ENCODE measurements at regions not wholly inside any gene's neighbourhood (a gene's known extent, or its start where the extent isn't known, plus 50 kb on each side); places are given as distances from the start of the nearest gene placed in this dataset.

DNA sequence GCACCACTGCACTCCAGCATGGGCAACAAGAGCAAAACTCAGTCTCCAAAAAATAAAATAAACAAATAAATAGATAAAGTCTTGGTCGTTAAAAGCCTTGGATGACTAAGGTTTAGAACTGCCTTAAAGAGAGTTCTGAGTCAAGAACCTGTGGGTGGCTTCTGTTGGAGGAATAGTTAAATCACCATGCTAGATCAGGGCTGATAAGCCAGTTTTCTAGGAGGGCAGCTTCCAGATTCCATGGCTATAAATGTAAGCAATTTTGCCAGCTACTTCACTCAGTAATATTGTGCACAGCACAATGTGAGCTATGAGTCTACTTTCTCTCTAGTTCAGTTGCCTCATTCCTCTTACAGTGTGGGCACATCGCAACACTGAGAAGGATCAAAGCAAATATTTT is 242.1 kb upstream of the NUDT12 start:
- TF ChIP-seq, protein P1, sequence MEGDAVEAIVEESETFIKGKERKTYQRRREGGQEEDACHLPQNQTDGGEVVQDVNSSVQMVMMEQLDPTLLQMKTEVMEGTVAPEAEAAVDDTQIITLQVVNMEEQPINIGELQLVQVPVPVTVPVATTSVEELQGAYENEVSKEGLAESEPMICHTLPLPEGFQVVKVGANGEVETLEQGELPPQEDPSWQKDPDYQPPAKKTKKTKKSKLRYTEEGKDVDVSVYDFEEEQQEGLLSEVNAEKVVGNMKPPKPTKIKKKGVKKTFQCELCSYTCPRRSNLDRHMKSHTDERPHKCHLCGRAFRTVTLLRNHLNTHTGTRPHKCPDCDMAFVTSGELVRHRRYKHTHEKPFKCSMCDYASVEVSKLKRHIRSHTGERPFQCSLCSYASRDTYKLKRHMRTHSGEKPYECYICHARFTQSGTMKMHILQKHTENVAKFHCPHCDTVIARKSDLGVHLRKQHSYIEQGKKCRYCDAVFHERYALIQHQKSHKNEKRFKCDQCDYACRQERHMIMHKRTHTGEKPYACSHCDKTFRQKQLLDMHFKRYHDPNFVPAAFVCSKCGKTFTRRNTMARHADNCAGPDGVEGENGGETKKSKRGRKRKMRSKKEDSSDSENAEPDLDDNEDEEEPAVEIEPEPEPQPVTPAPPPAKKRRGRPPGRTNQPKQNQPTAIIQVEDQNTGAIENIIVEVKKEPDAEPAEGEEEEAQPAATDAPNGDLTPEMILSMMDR (IDR thresholded peaks at IDR 0.05; ENCODE audit: low read depth, low read length), result no peak
- no peak for TF ChIP-seq EZH2phosphoT487 (IDR thresholded peaks at IDR 0.05; ENCODE audit: low read depth)
